HT1080 (cell line): ENCODE measurements at regions not wholly inside any gene's neighbourhood (a gene's known extent, or its start where the extent isn't known, plus 50 kb on each side); places are given as distances from the start of the nearest gene placed in this dataset.
"Not testable (repeated sequence)": the region's sequence is repeated elsewhere in the genome, so short reads cannot be mapped to it uniquely, and the experiment has no call there.

Experiments used
- DNase-seq: peaks from one replicate; pipeline ENCODE4 v3.0.0-alpha.2; 2015; ENCODE audit warnings: low read depth

GRCh38 chr9:16052757-16053530, 500.1 kb downstream of the CCDC171 start:
- DNase-seq = no peak

GRCh38 chr9:16057541-16057940, 504.7 kb downstream of the CCDC171 start:
- DNase-seq = peak; percentile 30

GRCh38 chr9:16058131-16058549, 505.3 kb downstream of the CCDC171 start:
- DNase-seq = peak; percentile 99

- DNase-seq = no peak
Measured at GRCh38 chr9:16060436-16061129, 507.7 kb downstream of the CCDC171 start.

DNA sequence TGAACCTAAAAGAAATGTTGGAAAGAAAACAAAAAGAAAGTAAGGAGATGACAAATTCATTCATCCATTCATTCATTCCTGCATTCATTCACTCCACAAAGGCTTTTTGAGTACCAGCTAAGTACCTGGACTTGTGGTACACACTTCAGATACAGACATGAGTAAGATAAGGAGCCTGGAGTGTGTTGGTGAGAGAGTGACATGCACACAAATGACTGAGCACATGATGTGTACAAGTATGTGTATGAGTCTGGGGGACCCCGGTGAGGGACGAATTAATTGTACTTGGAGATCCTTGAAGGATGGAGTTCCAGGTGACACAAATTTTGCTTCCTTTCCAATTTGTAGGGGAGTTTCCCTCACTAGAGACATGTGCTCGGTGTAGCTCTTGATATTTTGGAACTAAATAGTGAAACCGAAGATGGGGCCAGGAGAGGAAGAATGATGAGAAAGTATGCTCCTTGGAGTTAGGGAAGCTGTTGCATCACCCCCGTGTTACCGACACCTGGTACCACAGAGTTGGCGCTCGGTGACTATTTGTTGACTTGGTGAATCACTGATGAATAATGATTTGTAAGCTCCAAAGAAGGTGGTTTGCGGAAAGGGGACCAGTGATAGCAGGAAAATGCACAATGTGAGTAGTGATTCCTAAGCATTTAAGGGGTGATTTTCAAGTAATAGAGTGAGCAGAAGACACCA, 509.8 kb downstream of the CCDC171 start:
- peak; percentile 98 for DNase-seq

- DNase-seq = no peak
Measured at GRCh38 chr9:16063241-16063591, 510.4 kb downstream of the CCDC171 start.

- DNase-seq = no peak
Measured at GRCh38 chr9:16064771-16065170, 511.9 kb downstream of the CCDC171 start.

DNA sequence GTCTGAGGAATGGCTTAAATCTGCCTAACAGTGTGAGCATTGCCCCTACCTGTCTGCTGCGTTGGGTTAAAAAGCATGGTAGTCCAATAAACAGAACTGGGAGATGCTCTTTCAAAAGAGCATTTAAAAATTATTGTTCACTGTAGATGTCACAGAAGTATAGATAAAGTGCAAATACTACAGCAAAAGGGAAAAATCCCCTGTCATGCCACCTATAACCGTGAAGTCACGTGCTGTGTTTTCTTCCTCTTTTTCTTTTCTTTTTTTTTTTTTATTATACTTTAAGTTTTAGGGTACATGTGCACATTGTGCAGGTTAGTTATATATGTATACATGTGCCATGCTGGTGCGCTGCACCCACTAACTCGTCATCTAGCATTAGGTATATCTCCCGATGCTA, 513.4 kb downstream of the CCDC171 start:
- DNase-seq = not testable (repeated sequence)

DNA sequence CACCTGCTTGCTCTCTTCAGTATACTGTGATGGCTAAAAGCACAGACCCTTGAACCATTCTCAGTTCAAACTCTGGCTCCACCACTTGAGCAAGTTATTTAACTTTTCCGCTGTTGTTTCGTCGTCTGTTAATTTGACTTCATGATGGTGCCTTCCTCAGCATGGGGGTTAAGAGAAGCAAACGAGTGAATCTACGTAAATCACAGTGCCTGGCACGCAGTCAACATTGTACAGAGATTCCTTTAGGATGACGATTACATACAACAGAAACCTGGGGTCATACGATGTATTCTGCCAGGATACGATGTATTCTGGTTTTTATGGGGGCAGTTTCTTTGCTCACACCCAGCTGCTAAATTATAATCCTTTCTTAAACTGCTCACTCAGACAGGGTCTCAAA, 515.6 kb downstream of the CCDC171 start:
- DNase-seq = no peak

- DNase-seq = no peak
Measured at GRCh38 chr9:16069249-16069648, 516.4 kb downstream of the CCDC171 start.

- DNase-seq = no peak
Measured at GRCh38 chr9:16069671-16070454, 517.0 kb downstream of the CCDC171 start.

DNA sequence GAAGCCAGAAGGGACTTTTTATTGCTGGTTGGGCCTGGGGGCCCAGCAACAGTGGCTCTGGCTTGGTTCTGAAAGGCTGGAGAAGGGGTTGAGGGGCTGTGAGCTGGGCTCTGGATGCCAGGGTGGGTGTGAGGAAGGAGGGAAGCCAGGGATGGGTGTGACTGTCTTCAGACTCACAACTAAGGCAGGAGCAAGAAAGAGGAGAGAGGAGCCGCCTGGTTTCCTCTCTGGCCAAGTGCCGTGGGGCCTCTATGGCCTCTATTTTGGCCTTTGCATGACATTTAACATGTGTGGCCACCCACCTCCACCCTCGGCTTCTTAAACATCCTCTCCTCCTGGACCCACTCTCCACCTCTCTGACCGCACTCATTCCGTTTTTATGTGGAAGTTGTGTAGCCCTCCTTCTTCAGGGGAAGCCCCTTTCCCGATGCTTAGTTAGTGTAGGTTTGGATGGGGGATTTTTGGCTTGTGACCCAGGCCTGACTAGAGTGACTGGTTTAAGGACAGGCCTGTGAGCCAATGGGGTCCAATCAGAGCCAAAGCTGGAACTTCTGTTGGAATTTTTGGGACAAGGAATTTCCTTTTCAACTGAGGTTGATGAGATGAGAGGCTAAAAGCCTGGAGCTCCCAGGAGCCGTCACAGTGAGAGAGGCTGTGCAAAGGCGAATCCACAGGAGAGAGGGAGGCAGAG, 517.8 kb downstream of the CCDC171 start:
- DNase-seq = no peak

DNA sequence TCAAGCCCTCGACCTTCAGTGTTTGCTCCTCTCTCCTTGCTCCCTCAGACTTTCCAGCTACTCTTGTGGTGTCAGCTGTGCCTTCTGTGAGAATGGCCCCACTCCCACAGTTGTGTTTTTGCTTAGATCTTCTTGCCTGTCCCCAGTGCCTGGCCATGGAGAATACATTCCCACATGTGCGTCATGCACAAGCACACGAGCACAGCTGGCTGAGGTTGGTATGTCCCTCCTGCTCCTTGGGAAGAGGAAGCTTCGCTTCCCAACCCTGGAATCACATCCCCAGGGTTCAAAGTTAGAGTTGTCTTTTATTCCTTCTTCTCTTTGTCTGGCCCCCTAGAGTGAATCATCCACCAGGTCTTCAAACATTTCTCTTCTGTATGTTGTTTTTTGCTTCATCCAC, 518.6 kb downstream of the CCDC171 start:
- no peak for DNase-seq

DNA sequence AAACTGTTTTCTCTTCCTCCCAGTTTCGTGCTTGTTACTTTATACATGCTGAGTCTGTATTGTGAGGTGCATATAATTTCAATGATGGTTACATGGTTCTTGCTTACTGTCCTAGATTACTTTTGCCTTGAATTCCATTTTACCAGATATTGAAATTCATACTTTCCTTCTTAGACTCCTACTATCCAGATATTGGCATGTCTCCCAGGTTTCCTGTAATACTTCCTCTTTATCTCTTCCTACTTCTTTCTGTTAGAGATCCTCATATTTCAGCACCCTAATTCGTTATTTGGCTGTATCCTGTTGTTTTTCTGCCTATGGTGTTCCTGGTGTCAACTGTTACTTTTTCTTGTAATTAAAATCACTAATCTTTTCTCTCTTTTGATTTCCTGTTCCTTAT, 522.1 kb downstream of the CCDC171 start:
- DNase-seq = no peak

DNA sequence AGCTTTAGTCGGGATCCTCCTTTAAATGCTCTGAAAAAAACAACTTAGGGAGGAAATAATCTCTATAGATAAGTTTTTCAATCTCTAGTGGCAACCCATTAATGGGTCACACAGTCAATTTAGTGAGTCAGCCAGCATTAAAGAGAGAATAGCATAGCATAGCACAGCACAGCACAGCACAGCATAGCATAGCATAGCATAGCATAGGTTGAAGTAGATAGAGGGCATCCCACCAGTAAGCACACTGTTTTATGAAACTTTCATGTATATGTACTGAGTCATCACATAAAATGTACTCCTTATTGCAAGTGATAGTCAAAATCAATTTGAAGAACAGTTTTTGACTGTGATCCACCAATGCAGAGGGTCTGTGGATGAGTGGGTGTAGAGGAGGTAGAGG, 522.9 kb downstream of the CCDC171 start:
- no peak for DNase-seq

DNA sequence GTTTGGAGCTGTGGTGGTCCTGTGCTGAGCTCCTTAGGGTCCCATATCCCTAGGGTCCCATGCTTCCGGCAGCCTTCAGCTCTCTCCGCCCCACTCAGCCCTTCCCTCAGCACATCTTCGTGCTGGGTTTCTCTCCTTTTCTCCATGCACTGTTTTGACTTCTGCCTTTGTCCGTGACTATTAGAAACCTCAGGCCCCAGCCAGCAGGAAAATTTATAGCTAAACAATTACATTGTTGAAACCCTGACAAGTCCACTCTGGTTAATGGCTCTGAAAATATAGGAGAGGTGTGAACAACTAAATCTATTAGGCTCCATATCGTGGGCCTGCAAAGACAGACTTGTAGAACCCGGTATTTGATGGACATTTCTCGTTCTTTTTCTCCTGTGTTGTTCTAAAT, 523.7 kb downstream of the CCDC171 start:
- no peak for DNase-seq

- no peak for DNase-seq
Measured at GRCh38 chr9:16082796-16083195, 530.0 kb downstream of the CCDC171 start.

DNA sequence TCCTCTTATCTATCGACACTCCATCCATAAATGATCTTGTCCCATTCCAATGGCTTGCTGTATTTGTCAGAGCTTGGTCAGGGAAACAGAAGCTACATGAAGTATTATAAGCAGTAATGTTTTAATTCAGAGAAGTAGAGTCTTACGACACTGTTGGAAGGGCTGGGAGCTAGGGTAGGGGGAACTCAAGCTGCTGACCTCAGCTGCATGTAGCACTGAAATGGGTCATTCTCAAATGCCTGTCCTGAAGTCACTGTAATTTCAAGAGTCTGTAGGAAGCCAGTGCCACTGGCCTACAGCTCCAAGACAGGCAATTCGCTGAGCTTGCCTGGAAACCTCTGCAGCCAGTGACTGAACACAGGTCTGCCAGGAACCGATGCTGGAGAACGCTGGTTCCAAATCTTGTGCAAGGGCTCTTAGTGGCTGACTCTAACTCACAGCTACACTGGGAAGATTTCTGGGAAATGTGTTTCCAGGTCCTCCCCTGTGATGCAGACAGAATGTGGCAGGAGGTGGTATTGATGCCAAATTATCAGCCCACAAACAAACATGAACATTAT, 532.4 kb downstream of the CCDC171 start:
- DNase-seq = no peak

- DNase-seq = no peak
Measured at GRCh38 chr9:16090907-16091629, 538.2 kb downstream of the CCDC171 start.
